ENCODE measurements at regions not wholly inside any gene's neighbourhood (a gene's known extent, or its start where the extent isn't known, plus 50 kb on each side); places are given as distances from the start of the nearest gene placed in this dataset.
A peak's percentile ranks its signal among the peaks of the same experiment; 100 is the strongest.

DNA sequence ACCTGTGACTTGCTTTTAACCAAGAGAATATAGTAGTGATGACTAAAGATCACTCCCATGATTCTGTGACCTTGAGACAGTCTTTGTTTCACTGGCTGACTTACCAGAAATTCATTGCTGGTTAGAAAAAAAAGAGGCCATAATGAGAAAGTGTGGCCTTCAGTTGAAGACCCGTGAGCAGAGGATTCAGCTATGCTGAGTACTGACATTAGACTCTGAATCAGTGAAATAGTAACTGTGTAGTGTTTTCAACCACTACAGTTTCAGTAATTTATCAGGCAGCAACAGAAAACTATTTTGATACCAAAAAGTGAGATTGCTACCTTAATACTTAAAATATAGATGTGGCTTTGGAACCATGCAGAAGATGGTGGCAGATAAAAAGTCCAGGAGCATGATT lies 298.0 kb upstream of the KCND2 start:
- TF ChIP-seq, protein P1, sequence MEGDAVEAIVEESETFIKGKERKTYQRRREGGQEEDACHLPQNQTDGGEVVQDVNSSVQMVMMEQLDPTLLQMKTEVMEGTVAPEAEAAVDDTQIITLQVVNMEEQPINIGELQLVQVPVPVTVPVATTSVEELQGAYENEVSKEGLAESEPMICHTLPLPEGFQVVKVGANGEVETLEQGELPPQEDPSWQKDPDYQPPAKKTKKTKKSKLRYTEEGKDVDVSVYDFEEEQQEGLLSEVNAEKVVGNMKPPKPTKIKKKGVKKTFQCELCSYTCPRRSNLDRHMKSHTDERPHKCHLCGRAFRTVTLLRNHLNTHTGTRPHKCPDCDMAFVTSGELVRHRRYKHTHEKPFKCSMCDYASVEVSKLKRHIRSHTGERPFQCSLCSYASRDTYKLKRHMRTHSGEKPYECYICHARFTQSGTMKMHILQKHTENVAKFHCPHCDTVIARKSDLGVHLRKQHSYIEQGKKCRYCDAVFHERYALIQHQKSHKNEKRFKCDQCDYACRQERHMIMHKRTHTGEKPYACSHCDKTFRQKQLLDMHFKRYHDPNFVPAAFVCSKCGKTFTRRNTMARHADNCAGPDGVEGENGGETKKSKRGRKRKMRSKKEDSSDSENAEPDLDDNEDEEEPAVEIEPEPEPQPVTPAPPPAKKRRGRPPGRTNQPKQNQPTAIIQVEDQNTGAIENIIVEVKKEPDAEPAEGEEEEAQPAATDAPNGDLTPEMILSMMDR (conservative IDR thresholded peaks at IDR 0.05; ENCODE audit: control insufficient read depth, insufficient read depth, low read depth, low read length), result no peak
- H3K4me3 ChIP-seq (ENCODE audit: control insufficient read depth, low read depth, low read length), result no peak overlapping the region
- DNase-seq (ENCODE audit: low read depth), result peak; percentile 46

- H3K4me3 ChIP-seq (ENCODE audit: control insufficient read depth, low read depth, low read length), result no peak overlapping the region
- TF ChIP-seq, protein P1 (conservative IDR thresholded peaks at IDR 0.05; ENCODE audit: control insufficient read depth, insufficient read depth, low read depth, low read length), result no peak
- no peak for DNase-seq (ENCODE audit: low read depth)
These were observed 290.1 kb upstream of the KCND2 start for GRCh38 chr7:119982884-119983283.

DNA sequence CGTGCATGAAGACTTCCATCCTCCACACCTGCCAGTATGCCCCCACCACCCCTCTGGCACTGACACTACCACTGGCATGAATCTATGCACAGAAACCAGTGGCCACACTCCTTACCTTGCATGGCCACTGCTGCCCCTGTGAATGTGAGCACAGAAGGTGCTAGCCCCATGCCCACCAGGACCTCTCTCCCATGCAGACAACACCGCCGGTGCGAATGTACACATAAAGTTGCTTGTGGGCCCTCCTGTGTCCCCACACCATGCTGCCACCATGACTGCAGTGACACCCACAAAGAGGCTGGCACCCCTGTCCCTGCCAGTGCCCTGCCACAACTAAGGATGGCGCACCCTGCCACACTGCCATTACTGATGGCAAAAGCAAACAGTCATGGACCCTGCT lies 289.5 kb upstream of the KCND2 start:
- no peak for DNase-seq (ENCODE audit: low read depth)
- H3K4me3 ChIP-seq (ENCODE audit: control insufficient read depth, low read depth, low read length), result no peak overlapping the region
- TF ChIP-seq, protein P1 (conservative IDR thresholded peaks at IDR 0.05; ENCODE audit: control insufficient read depth, insufficient read depth, low read depth, low read length), result no peak

- no peak overlapping the region for H3K4me3 ChIP-seq (ENCODE audit: control insufficient read depth, low read depth, low read length)
- DNase-seq (ENCODE audit: low read depth), result no peak
- TF ChIP-seq, protein P1 (conservative IDR thresholded peaks at IDR 0.05; ENCODE audit: control insufficient read depth, insufficient read depth, low read depth, low read length), result no peak
These were observed 288.7 kb upstream of the KCND2 start for GRCh38 chr7:119984247-119984646.

DNA sequence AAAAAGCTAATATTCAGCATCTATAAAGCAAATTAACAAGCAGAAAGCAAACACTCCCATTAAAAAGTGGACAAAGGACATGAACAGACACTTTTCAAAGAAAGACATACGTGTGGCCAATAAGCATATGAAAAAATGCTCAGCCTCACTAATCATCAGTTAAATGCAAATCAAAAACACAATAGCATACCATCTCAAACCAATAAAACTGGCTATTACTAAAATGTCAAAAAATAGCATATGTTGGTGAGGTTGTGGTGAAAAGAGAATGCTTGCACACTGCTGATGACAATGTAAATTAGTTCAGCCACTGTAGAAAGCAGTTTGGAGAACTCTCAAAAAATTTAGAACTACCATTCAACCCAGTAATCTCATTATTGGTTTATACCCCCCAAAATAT lies 284.6 kb upstream of the KCND2 start:
- no peak overlapping the region for H3K4me3 ChIP-seq (ENCODE audit: control insufficient read depth, low read depth, low read length)
- no peak for DNase-seq (ENCODE audit: low read depth)
- TF ChIP-seq, protein P1 (conservative IDR thresholded peaks at IDR 0.05; ENCODE audit: control insufficient read depth, insufficient read depth, low read depth, low read length), result no peak

DNA sequence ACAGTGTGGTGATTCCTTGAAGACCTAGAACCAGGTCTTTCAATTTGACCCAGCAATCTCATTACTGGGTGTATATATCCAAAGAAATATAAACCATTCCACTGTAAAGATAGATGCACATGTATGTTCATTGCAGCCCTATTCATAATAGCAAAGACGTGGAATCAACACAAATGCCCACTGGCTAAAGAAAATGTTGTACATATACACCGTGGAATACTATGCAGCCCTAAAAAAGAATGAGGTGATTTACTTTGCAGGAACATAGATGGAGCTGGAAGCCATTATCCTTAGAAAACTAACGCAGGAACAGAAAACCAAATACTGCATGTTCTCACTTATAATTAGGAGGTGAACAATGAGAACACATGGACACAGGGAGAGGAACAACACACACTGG lies 278.0 kb upstream of the KCND2 start:
- H3K4me3 ChIP-seq (ENCODE audit: control insufficient read depth, low read depth, low read length), result no peak overlapping the region
- no peak for DNase-seq (ENCODE audit: low read depth)
- TF ChIP-seq, protein P1 (conservative IDR thresholded peaks at IDR 0.05; ENCODE audit: control insufficient read depth, insufficient read depth, low read depth, low read length), result no peak

DNA sequence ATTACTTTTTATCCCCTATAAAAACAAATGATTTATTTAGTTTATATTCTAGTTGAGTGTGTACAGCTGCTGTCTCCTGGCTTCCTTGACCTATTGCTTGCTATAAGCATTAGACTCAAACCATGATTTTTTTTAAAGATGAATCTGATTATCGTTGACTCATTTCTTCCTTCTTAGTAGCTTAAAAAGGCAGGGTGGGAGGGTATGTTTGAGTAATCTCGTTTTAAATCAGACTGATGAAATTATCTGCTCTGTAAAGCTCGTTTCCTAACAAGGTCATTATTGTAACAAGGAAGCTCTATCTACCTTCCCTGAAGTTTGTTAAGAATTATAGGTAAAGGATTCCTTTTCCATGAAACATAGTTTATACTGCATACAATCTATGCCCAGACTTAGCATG lies 276.3 kb upstream of the KCND2 start:
- DNase-seq (ENCODE audit: low read depth), result peak; percentile 50

More for the DNA sequence above, 276.3 kb upstream of the KCND2 start:
- H3K4me3 ChIP-seq (ENCODE audit: control insufficient read depth, low read depth, low read length), result no peak overlapping the region
- TF ChIP-seq, protein P1 (conservative IDR thresholded peaks at IDR 0.05; ENCODE audit: control insufficient read depth, insufficient read depth, low read depth, low read length), result no peak

Measured in fibroblast of mammary gland (primary cell).